GM12801 (cell line): ENCODE measurements at regions not wholly inside any gene's neighbourhood (a gene's known extent, or its start where the extent isn't known, plus 50 kb on each side); places are given as distances from the start of the nearest gene placed in this dataset.

ENCODE experiments used
- TF ChIP-seq, protein P1 (sequence below): IDR thresholded peaks from one replicate; pipeline ENCODE4 v1.5.1; 2011; ENCODE audit warnings: control low read depth; ENCODE audit not compliant: insufficient read length; ENCODE audit errors: extremely low read depth

DNA sequence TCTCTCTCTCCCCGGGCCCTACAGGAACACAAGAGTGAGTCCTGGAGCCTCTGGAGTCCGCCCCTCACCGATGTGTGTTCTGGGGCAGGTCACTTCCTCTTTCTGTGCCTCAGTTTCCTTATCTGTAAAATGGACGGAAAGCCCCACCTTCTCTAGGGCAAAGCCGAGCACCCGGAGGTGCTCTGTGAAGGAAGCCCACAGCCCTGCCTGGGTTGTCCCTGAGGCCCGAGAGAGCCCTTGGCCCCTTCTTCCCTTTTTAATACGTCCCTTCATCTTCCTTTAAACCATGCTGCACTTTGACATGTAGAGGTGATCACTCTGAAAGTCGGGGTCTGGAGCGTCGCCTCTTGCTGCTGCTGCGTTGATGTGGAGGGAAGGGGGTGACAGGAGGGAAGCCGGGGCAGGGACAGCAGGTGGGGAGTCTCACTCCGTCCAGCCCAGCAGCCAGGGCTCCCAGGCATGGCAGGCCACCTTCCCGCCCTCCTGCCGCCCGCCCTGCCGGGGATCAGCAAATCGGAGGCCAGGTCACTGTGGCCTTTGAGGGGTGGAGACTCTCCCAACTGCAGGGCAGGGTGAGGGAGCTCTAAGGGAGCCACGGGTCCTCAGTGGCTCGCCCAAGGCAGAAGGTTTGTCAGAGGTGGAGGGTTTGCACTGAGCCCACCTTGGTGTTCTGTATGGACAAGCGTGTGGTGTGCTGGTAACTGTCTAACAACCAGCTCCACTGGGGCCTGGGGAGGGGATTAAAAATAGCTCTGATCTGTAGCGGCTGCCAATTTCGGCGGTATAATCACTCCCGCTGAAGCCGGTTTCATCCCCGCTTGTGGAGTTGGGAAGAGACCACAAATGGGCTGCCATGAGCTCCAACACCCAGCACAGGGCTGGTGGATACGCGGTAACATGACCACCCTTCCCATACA lies 135.9 kb upstream of the ID2 start:
- TF ChIP-seq, protein P1, sequence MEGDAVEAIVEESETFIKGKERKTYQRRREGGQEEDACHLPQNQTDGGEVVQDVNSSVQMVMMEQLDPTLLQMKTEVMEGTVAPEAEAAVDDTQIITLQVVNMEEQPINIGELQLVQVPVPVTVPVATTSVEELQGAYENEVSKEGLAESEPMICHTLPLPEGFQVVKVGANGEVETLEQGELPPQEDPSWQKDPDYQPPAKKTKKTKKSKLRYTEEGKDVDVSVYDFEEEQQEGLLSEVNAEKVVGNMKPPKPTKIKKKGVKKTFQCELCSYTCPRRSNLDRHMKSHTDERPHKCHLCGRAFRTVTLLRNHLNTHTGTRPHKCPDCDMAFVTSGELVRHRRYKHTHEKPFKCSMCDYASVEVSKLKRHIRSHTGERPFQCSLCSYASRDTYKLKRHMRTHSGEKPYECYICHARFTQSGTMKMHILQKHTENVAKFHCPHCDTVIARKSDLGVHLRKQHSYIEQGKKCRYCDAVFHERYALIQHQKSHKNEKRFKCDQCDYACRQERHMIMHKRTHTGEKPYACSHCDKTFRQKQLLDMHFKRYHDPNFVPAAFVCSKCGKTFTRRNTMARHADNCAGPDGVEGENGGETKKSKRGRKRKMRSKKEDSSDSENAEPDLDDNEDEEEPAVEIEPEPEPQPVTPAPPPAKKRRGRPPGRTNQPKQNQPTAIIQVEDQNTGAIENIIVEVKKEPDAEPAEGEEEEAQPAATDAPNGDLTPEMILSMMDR: no peak

DNA sequence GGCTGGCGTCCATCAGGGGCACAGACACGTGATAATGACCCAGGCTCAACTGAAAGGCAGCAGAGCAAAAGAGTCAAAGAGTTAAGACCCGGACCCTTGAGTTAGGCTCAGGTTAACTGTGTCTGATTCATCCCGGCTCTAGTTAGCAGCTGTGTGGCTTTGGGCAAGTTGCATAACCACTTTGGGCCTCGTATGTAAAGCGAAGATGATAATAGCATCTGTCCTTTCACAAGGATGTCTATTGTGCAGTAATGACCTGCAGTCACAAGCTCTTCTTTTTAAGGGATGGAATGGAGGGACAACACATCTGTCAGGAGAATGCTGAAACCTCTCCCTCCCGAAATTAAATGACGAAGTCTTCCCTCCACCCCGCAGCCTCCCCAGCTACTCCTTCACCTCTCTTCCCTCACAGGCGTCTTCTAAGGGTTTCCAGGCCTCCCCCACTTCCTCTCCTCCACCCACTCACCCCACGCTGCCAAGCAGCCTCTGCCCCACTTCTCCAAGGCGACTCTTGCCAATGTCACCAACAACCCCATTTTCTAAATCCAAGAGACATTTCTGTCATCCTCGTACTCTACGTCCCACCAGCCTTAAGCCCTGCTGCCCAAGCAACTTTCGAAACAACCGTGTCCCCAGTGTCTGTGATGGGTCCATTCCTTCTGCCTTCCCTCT lies 135.1 kb upstream of the ID2 start:
- TF ChIP-seq, protein P1: no peak

GRCh38 chr2:8547284-8548064 lies 134.4 kb upstream of the ID2 start:
- TF ChIP-seq, protein P1: no peak

GRCh38 chr2:8548065-8548618 lies 133.7 kb upstream of the ID2 start:
- TF ChIP-seq, protein P1: no peak

GRCh38 chr2:8548619-8549150 lies 133.2 kb upstream of the ID2 start:
- TF ChIP-seq, protein P1: no peak

DNA sequence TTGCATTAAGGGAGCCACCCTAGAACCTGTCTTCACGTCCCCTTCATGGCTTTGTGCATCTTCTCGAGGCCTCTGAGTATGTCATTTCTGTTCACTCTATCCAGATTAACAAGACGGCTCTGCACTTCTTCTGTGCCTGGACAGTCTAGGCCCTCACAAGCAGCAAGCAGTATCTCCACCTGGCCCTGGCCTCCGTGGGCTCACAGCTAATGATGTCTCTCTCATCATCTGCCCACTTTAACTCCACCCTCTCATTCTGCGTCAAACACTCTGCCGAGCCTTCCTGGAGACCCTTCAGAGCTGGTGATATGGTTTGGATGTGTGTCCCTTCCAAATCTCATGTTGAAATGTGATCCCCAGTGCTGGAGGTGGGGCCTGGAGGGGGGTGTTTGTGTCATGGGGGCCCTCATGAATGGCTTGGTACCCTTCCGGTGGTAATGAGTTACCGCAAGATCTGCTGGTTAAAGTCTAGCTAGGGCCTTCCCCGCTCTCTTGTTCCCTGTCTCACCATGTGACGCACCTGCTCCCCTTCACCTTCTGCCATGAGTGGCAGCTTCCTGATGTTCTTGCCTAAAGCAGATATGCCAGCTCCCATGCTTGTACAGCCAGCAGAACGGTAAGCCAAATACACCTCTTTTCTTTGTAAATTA lies 132.5 kb upstream of the ID2 start:
- TF ChIP-seq, protein P1: no peak
